T-cell (primary cell): ENCODE measurements at regions not wholly inside any gene's neighbourhood (a gene's known extent, or its start where the extent isn't known, plus 50 kb on each side); places are given as distances from the start of the nearest gene placed in this dataset.

ENCODE experiments used
- ATAC-seq, 4 experiments: fragments of 200-7000 bp in 3 of 4; fragments of 150-1000 bp in 1 of 4; cut with Tn5 transposase; replicated peaks in 1 of 4; 1 replicate in 3 of 4; 2 replicates in 1 of 4; pipeline ENCODE4 v1.10.0; 2021; ENCODE audit warnings: moderate library complexity in 3 of 4, mild to moderate bottlenecking in 2 of 4, moderate number of reproducible peaks in 1 of 4
- CTCF ChIA-PET, 2 donors: fragments of 300-600 bp; sonication (Branson Sonifier 250); formaldehyde crosslinking; loops; one replicate each; lab custom pipeline; 2022; ENCODE audit warnings: antibody characterized with exemption in 2 of 2; lab: Charles Lee
- POLR2A ChIA-PET, 2 donors: fragments of 300-600 bp; sonication (Branson Sonifier 250); formaldehyde crosslinking; loops; one replicate each; lab custom pipeline; 2022; ENCODE audit warnings: antibody characterized with exemption in 2 of 2; lab: Charles Lee
- DNase-seq, 35 experiments: peaks; one replicate each; pipeline versions ENCODE4 v3.0.0 to v3.0.0-alpha.2; 2013 to 2023
- H3K27ac ChIP-seq: one replicate; pipeline ENCODE4 v1.5.1; 2013; ENCODE audit warnings: low read length
- H3K27me3 ChIP-seq, 2 experiments: replicated peaks in 1 of 2; 1 replicate in 1 of 2; 2 replicates in 1 of 2; pipeline versions ENCODE4 v1.6.1 to v1.7.0; 2013; ENCODE audit warnings: low read length in 1 of 2, mixed read lengths in 1 of 2; ENCODE audit not compliant: control insufficient read depth in 2 of 2, insufficient read depth in 2 of 2; ENCODE audit errors: extremely low read depth in 1 of 2
- H3K36me3 ChIP-seq, 2 donors: 1 replicate in 1 of 2; 2 replicates in 1 of 2; pipeline versions ENCODE4 v1.6.1 to v1.7.0; 2013; ENCODE audit warnings: low read length in 1 of 2; ENCODE audit not compliant: control insufficient read depth in 2 of 2, insufficient read depth in 1 of 2; ENCODE audit errors: extremely low read depth in 1 of 2
- H3K4me1 ChIP-seq, 2 experiments: 1 replicate in 1 of 2; 2 replicates in 1 of 2; pipeline versions ENCODE4 v1.6.1 to v1.7.0; 2013; ENCODE audit warnings: low read length in 2 of 2, mixed read lengths in 1 of 2; ENCODE audit not compliant: insufficient read depth in 2 of 2, control insufficient read depth in 1 of 2; ENCODE audit errors: extremely low read depth in 1 of 2
- H3K4me3 ChIP-seq, 2 donors: 1 replicate in 1 of 2; 2 replicates in 1 of 2; pipeline versions ENCODE4 v1.5.1 to v1.7.0; 2013; ENCODE audit warnings: mild to moderate bottlenecking in 2 of 2, low read length in 1 of 2, moderate library complexity in 1 of 2; ENCODE audit not compliant: control insufficient read depth in 1 of 2; ENCODE audit errors: extremely low read depth in 1 of 2
- H3K9me3 ChIP-seq: 2 replicates; pipeline ENCODE4 v1.7.0; 2013
- H3K27ac Mint-ChIP-seq, 2 donors: one replicate each; pipeline ENCODE4 v1.8.0; 2020 to 2021; ENCODE audit warnings: mild to moderate bottlenecking in 2 of 2, mixed read lengths in 2 of 2
- H3K27me3 Mint-ChIP-seq, 2 donors: one replicate each; pipeline ENCODE4 v1.8.0; 2021 to 2022; ENCODE audit warnings: mixed read lengths in 2 of 2
- H3K36me3 Mint-ChIP-seq: one replicate; pipeline ENCODE4 v1.8.0; 2021; ENCODE audit warnings: mixed read lengths
- H3K4me1 Mint-ChIP-seq, 3 donors: one replicate each; pipeline ENCODE4 v1.8.0; 2020 to 2022; ENCODE audit warnings: mixed read lengths in 3 of 3, mild to moderate bottlenecking in 1 of 3
- H3K4me3 Mint-ChIP-seq, 3 donors: one replicate each; pipeline ENCODE4 v1.8.0; 2020 to 2022; ENCODE audit warnings: mild to moderate bottlenecking in 3 of 3, mixed read lengths in 3 of 3, moderate library complexity in 3 of 3
- H3K9me3 Mint-ChIP-seq, 3 donors: one replicate each; pipeline ENCODE4 v1.8.0; 2020 to 2022; ENCODE audit warnings: mixed read lengths in 3 of 3
- WGBS: methylation state at CpG from one replicate; pipeline ENCODE4 v1.1.5; 2013; ENCODE audit warnings: missing lambda C conversion rate; ENCODE audit not compliant: insufficient coverage; 5-methylcytosine and 5-hydroxymethylcytosine counted together

- Mint-ChIP-seq H3K4me1 (no peaks in the 10 kb centered on the region), H3K9me3 (peaks cover 3 to 18% (median 15%) of the 10 kb centered on the region in 3 donors), H3K4me3 (no peak overlapping the region), H3K27me3 (no peaks in the 10 kb centered on the region), H3K36me3 (no peaks in the 10 kb centered on the region), H3K27ac (no peak overlapping the region)
- H3K36me3 ChIP-seq: no peaks in the 10 kb centered on the region
- no peak for DNase-seq
- POLR2A ChIA-PET: no interaction called here
- no peaks in the 10 kb centered on the region for H3K4me1 ChIP-seq
- CTCF ChIA-PET: no interaction called here
- ATAC-seq: no peak
- no peaks in the 10 kb centered on the region for H3K27me3 ChIP-seq
- WGBS: no CpG with 5 or more reads among the region's 3 CpGs
- no peak overlapping the region for H3K27ac ChIP-seq
- H3K4me3 ChIP-seq: no peak overlapping the region
- H3K9me3 ChIP-seq: peaks cover 3% of the 10 kb centered on the region
These were observed 148.0 kb upstream of the CDH12 start for GRCh38 chr5:23001120-23001519.

GRCh38 chr5:22998774-22999173, 145.6 kb upstream of the CDH12 start:
- Histone ChIP-seq H3K27me3 (no peaks in the 10 kb centered on the region), H3K4me3 (no peak overlapping the region), H3K9me3 (peaks cover 3% of the 10 kb centered on the region), H3K4me1 (no peaks in the 10 kb centered on the region), H3K36me3 (no peaks in the 10 kb centered on the region), H3K27ac (no peak overlapping the region)
- Mint-ChIP-seq H3K4me3 (no peak overlapping the region), H3K27ac (no peak overlapping the region), H3K4me1 (no peaks in the 10 kb centered on the region), H3K27me3 (no peaks in the 10 kb centered on the region), H3K9me3 (peaks cover 7 to 17% (median 12%) of the 10 kb centered on the region in 3 donors), H3K36me3 (no peaks in the 10 kb centered on the region)
- ChIA-PET CTCF (no interaction called here), POLR2A (no interaction called here)
- ATAC-seq (no peak), DNase-seq (no peak)
- WGBS: no CpG with 5 or more reads among the region's 1 CpG

- Histone ChIP-seq H3K27me3 (no peaks in the 10 kb centered on the region), H3K4me3 (no peak overlapping the region), H3K36me3 (no peaks in the 10 kb centered on the region), H3K27ac (no peak overlapping the region), H3K4me1 (no peaks in the 10 kb centered on the region), H3K9me3 (peaks cover 3% of the 10 kb centered on the region)
- ChIA-PET CTCF (no interaction called here), POLR2A (no interaction called here)
- Mint-ChIP-seq H3K27ac (no peak overlapping the region), H3K9me3 (peaks cover 7 to 16% (median 12%) of the 10 kb centered on the region in 3 donors), H3K27me3 (no peaks in the 10 kb centered on the region), H3K4me3 (no peak overlapping the region), H3K4me1 (no peaks in the 10 kb centered on the region), H3K36me3 (no peaks in the 10 kb centered on the region)
- ATAC-seq (no peak), DNase-seq (no peak)
These were observed 145.2 kb upstream of the CDH12 start for GRCh38 chr5:22998362-22998761.

DNA sequence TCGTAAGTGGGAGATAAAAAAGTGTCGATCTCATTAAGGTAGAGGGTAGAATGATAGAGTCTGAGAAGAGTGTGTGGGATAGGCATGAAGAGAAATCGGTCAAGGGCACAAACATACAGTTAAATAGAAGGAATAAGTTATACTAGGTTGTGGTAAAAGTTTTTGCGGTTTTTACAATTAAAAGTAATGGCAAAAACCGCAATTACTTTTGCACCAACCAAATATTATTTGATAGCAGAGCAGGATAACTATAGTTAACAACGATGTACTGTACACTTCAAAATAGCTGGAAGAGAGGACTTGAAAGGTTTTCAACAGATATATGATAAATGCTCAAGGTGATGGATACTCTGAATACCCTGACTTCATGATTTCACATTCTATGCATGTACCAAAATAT, 135.8 kb upstream of the CDH12 start:
- Mint-ChIP-seq H3K4me1 (no peaks in the 10 kb centered on the region), H3K36me3 (no peaks in the 10 kb centered on the region), H3K4me3 (no peak overlapping the region), H3K9me3 (peaks cover 13 to 30% (median 14%) of the 10 kb centered on the region in 3 donors), H3K27me3 (no peaks in the 10 kb centered on the region), H3K27ac (no peak overlapping the region)
- DNase-seq (no peak), ATAC-seq (no peak)
- WGBS: no CpG with 5 or more reads among the region's 6 CpGs
- Histone ChIP-seq H3K27ac (no peak overlapping the region), H3K36me3 (no peaks in the 10 kb centered on the region), H3K4me3 (no peak overlapping the region), H3K9me3 (no peaks in the 10 kb centered on the region), H3K27me3 (no peaks in the 10 kb centered on the region), H3K4me1 (no peaks in the 10 kb centered on the region)
- CTCF ChIA-PET: no interaction called here
- POLR2A ChIA-PET: no interaction called here

DNA sequence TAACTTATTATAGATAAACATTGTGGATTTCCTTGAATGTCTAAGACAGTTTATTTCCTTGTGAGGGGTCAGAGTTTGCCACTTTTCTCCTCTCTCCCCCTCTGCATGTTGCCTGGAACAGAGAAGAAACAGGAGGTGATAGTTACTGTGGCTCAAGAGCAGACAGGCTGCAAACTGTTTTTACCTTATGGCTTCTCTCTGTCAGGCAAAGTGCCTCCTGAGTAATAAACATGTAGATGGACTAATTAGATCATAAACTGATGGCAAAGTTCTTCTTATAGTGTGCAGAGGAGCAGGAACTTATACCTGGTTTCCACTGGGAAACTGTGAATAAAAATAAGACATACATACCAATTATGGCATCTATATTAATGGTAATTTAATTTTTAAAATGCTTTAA, 133.1 kb upstream of the CDH12 start:
- Histone ChIP-seq H3K27ac (no peak overlapping the region), H3K9me3 (peaks cover 2% of the 10 kb centered on the region), H3K4me1 (no peaks in the 10 kb centered on the region), H3K4me3 (no peak overlapping the region), H3K27me3 (no peaks in the 10 kb centered on the region), H3K36me3 (no peaks in the 10 kb centered on the region)
- ATAC-seq (no peak), DNase-seq (no peak)
- Mint-ChIP-seq H3K27ac (no peak overlapping the region), H3K4me3 (no peak overlapping the region), H3K4me1 (no peaks in the 10 kb centered on the region), H3K36me3 (no peaks in the 10 kb centered on the region), H3K27me3 (no peaks in the 10 kb centered on the region), H3K9me3 (peaks cover 7 to 22% (median 9%) of the 10 kb centered on the region in 3 donors)
- ChIA-PET CTCF (no interaction called here), POLR2A (no interaction called here)

- Histone ChIP-seq H3K4me3 (no peak overlapping the region), H3K4me1 (no peaks in the 10 kb centered on the region), H3K27me3 (no peaks in the 10 kb centered on the region), H3K9me3 (peaks cover 2% of the 10 kb centered on the region), H3K27ac (no peak overlapping the region), H3K36me3 (no peaks in the 10 kb centered on the region)
- Mint-ChIP-seq H3K27me3 (no peaks in the 10 kb centered on the region), H3K36me3 (no peaks in the 10 kb centered on the region), H3K4me1 (no peaks in the 10 kb centered on the region), H3K9me3 (peaks cover 6 to 21% (median 9%) of the 10 kb centered on the region in 3 donors), H3K4me3 (no peak overlapping the region), H3K27ac (no peak overlapping the region)
- POLR2A ChIA-PET: no interaction called here
- DNase-seq: no peak
- no CpG with 5 or more reads among the region's 1 CpG for WGBS
- CTCF ChIA-PET: no interaction called here
- no peak for ATAC-seq
These were observed 132.3 kb upstream of the CDH12 start for GRCh38 chr5:22985446-22985845.

DNA sequence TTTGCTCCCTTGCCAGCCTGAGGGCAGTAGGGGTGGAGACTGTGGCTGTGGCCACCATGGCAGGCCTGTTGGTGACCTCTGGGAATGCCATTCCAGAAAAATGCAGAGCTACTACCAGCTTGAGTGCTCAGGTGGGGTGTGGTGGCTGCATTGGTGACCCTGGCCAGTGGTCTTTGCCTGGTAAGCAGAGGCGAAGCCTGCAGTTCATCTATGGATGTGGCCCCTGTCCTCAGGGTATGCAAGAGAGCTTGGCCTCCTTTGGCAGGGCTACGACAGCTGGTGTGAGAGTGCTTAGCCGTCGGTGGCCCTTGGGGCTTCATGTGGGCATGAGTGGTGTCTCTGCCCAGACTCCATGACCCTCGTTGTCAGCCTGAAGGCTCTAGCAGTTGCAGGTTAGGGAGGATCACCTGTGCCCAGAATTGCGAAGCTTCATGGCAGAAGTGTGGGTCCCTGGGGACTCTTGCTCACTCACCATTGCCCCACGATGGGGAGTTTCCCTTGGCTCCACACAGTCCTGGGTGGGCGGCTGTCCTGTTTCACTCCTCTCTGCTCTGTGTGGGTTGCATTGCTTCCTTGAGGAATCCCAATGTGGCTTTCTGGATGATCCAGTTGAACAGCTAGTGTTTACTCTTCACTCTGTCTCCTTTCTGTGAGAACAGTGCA, 117.9 kb upstream of the CDH12 start:
- 83% methylated on average over 8 of the region's 8 CpGs for WGBS
- Histone ChIP-seq H3K9me3 (no peaks in the 10 kb centered on the region), H3K27me3 (no peaks in the 10 kb centered on the region), H3K27ac (no peak overlapping the region), H3K4me3 (no peak overlapping the region), H3K36me3 (no peaks in the 10 kb centered on the region), H3K4me1 (no peaks in the 10 kb centered on the region)
- Mint-ChIP-seq H3K9me3 (peaks cover 16 to 20% (median 16%) of the 10 kb centered on the region in 3 donors), H3K27me3 (no peaks in the 10 kb centered on the region), H3K36me3 (no peaks in the 10 kb centered on the region), H3K4me3 (no peak overlapping the region), H3K4me1 (no peaks in the 10 kb centered on the region), H3K27ac (no peak overlapping the region)
- CTCF ChIA-PET: no interaction called here
- no peak for DNase-seq
- no peak for ATAC-seq
- POLR2A ChIA-PET: no interaction called here
